GM18520 (cell line): ENCODE measurements at regions not wholly inside any gene's neighbourhood (a gene's known extent, or its start where the extent isn't known, plus 50 kb on each side); places are given as distances from the start of the nearest gene placed in this dataset.

ENCODE experiments used
- ATAC-seq: cut with Tn5 transposase; IDR thresholded peaks from one replicate; pipeline ENCODE4 v1.9.1; 2021; ENCODE audit not compliant: unreplicated experiment

- no peak for ATAC-seq
Observed at GRCh38 chr11:115721296-115721995, 217.2 kb upstream of the CADM1 start.

GRCh38 chr11:115720602-115721245 is 216.5 kb upstream of the CADM1 start:
- ATAC-seq, result no peak

GRCh38 chr11:115718945-115719344 is 214.7 kb upstream of the CADM1 start:
- no peak for ATAC-seq

GRCh38 chr11:115718106-115718505 is 213.9 kb upstream of the CADM1 start:
- no peak for ATAC-seq

GRCh38 chr11:115716601-115717529 is 212.7 kb upstream of the CADM1 start:
- no peak for ATAC-seq

- no peak for ATAC-seq
Observed at GRCh38 chr11:115716080-115716479, 211.9 kb upstream of the CADM1 start.

GRCh38 chr11:115715251-115715770 is 211.1 kb upstream of the CADM1 start:
- no peak for ATAC-seq

GRCh38 chr11:115712296-115712695 is 208.1 kb upstream of the CADM1 start:
- ATAC-seq, result no peak

- no peak for ATAC-seq
Observed at GRCh38 chr11:115710980-115711379, 206.8 kb upstream of the CADM1 start.

GRCh38 chr11:115710426-115710825 is 206.2 kb upstream of the CADM1 start:
- ATAC-seq, result no peak

GRCh38 chr11:115709297-115709696 is 205.1 kb upstream of the CADM1 start:
- no peak for ATAC-seq

- no peak for ATAC-seq
Observed at GRCh38 chr11:115707180-115707905, 203.1 kb upstream of the CADM1 start.

- no peak for ATAC-seq
Observed at GRCh38 chr11:115706626-115707135, 202.5 kb upstream of the CADM1 start.

- ATAC-seq, result no peak
Observed at GRCh38 chr11:115705200-115705599, 201.0 kb upstream of the CADM1 start.

- ATAC-seq, result no peak
Observed at GRCh38 chr11:115700981-115701875, 197.0 kb upstream of the CADM1 start.

GRCh38 chr11:115700496-115700895 is 196.3 kb upstream of the CADM1 start:
- ATAC-seq, result no peak

- ATAC-seq, result no peak
Observed at GRCh38 chr11:115699733-115700132, 195.5 kb upstream of the CADM1 start.

- no peak for ATAC-seq
Observed at GRCh38 chr11:115699326-115699725, 195.1 kb upstream of the CADM1 start.

GRCh38 chr11:115698243-115698642 is 194.0 kb upstream of the CADM1 start:
- ATAC-seq, result no peak

GRCh38 chr11:115696563-115696962 is 192.3 kb upstream of the CADM1 start:
- ATAC-seq, result no peak
